GM19455 (cell line): ENCODE measurements at regions not wholly inside any gene's neighbourhood (a gene's known extent, or its start where the extent isn't known, plus 50 kb on each side); places are given as distances from the start of the nearest gene placed in this dataset.
"Not testable (repeated sequence)": the region's sequence is repeated elsewhere in the genome, so short reads cannot be mapped to it uniquely, and the experiment has no call there.

ENCODE experiments used
- ATAC-seq: cut with Tn5 transposase; IDR thresholded peaks from one replicate; pipeline ENCODE4 v1.9.1; 2021; ENCODE audit not compliant: unreplicated experiment

DNA sequence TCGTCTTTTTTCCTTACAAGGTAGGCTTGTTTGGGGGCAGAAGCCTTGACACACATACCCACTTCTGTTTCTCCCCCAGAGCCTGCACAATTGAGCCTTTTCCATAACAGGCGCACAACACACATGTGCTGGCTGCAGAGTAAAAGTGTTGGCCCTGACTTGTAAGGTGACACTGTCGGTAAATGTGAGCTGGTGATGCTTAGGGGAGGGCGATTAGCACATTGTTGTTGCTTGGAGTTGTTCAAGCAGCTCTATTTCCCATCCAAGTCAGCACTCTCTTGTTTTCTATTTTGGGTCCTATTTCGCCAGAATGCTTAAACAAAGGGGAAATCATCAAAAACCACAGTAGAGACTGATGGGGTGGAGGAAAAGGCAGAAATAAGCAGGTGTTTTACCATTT is 51.9 kb upstream of the PTPRJ start:
- ATAC-seq: no peak

DNA sequence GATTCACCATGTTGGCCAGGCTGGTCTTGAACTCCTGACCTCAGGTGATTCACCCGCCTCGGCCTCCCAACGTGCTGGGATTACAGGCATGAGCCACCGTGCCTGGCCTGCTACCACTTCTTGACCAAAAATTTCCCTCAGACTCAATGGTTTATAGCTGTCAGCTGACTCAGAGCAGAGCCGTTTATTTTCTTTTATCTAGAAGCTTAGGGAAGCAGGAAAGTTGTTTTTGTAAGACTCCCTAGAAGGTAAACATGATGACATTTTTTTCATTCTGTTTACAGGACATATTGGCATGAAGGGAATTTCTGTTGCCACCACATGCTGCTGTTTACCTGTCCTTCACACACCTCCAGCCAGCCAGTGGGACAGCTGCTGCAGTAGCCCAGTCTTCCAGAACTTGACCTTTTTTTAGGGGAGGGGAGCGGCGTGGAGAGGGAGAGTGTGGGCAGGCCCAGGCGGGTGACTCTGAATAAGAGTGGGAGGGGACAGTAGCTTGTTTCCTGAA is 56.1 kb upstream of the PTPRJ start:
- ATAC-seq: no peak

DNA sequence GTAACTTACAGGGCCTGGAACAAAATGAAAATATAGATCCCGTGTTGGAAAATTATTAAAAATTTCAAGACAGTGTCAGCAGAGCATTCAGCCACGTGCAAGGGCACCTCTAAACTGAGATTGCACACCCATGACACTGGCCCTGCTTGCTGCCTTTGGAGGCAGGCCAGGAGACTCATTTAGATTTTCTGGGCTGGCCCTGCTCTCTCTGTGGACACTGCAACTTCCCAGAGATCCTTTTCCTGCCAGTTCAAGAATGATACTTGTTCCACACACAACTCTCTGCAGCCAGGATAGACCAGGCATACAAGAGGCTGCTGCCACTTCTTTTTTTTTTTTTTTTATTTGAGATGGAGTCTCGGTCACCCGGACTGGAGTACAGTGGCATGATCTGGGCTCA is 56.7 kb upstream of the PTPRJ start:
- no peak for ATAC-seq

DNA sequence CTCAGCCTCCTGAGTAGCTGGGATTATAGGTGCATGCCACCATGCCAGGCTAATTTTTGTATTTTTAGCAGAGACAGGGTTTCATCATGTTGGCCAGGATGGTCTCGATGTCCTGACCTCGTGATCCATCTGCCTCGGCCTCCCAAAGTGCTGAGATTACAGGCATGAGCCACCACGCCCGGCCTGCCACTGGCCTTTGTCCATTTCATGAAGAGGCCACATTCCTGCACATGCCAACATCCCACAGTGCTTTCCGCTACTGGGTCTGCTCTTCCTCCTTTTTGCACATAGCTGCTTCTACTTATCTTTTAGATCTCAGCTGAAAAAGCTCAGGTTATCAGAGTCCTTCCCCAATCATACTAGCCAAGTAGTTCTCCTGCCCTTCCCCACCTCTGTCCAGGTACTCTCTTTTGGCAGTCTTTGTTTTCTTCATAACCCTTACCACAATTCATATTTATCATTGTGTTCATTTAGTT is 59.2 kb upstream of the PTPRJ start:
- not testable (repeated sequence) for ATAC-seq

DNA sequence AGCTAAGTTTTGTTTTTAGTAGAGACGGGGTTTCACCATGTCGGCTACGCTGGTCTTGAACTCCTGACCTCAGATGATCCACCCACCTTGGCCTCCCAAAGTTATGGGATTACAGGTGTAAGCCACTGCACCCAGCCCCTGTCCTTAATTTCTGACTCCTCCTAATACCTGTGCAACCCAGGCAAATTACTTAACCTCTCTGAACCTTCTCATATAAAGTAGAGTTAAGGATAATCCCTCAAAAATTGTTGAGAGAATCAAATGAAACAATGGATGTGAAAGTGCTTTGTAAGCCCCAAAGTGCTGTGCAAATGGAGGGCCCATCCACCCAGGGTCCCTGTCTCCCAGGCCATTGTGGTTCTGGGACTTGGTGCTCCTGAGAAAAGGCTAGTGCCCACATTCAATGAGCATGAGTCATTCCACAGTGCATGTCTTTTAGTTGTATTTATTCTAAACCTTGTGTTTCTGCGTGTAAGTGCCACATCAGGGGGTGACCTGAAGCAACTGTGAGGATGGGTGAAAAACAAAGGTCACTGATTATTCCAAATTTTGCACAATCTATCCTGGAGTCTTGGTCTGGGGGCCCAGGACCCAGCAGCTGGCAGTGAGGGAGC is 61.4 kb upstream of the PTPRJ start:
- no peak for ATAC-seq

- no peak for ATAC-seq
Measured at GRCh38 chr11:47918370-47918690, 62.0 kb upstream of the PTPRJ start.

DNA sequence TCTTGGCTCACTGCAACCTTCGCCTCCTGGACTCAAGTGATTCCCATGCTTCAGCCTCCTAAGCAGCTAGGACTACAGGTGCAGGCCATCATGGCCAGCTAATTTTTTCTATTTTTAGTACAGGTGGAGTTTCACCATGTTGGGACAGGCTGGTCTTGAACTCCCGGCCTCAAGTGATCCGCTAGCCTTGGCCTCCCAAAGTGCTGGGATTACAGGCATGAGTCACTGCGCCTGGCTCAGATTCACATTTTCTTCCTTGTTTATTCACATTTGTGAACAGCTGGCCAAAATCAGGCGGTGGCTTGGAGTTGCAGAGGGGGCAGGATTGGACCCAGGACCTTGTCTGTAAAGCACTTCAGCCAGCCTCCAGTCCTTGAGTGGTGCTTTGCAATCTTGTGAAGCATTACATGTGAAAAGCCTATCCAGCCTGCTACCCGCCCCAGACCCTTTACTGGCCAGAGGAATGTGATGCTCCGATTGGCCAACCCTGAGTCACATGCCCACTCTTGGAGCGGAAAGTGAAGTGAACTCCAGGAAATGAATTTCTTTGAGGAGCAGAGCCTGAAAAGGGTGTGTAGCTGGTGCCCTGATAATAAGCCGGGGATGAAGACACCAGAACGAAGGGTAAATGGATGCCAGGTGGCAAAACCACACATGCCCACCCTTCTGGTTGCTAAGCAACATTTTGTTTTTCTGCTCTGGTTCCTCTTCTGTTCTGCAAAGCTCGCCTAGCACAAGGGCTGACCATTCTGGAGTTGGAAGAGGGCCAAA is 62.6 kb upstream of the PTPRJ start:
- ATAC-seq: no peak

GRCh38 chr11:47916361-47916841 is 64.0 kb upstream of the PTPRJ start:
- ATAC-seq: no peak

- no peak for ATAC-seq
Measured at GRCh38 chr11:47915783-47916182, 64.6 kb upstream of the PTPRJ start.

DNA sequence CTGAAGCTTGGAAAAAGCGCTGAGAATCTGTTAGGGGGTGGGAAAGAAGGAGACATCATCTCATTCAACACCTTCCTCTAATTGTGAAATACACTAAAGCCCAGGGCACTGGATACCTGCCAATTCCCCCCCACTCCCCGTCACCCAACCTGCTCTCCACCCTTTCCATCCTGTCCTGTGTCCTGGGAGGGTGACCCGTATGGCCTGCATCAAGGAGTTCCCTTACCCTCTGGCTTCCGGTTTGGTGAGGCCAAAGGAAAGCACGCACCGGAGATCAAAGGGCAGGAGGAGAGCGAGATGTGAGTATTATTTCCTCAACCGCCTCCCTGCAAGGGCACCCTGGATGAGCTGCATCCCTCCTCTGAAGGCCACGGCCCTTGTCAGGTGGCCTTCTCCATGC is 65.0 kb upstream of the PTPRJ start:
- no peak for ATAC-seq

- no peak for ATAC-seq
Measured at GRCh38 chr11:47914743-47915142, 65.6 kb upstream of the PTPRJ start.

DNA sequence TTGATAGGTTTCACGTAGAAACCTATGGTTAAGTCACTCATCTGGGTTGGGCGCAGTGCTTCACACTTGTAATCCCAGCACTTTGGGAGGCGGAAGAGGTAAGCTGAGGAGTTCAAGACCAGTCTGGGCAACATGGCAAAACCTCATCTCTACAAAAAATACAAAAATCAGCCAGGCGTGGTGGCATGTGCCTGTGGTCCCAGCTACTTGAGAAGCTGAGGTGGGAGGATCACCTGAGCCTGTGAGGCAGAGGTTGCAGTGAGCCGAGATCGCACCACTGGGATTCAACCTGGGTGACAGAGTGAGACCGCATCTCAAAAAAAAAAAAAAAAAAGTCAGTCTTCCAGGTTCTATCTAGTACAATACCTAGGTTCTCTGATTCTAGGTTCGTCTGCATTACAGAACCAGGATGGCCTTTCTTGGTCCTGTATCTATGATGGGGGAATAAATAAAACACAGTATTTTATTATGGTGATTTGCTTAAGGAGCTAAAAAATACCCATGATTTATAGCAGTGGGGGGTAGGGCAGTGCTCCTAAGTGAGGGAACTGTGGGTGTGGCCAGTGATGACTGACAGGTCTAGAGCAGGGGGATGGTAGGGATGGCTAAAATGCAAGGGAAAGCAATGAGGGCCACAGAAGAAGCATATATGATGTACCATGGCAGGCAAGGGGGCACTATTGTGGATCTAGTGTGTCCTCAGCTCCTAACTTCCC is 65.5 kb upstream of the NUP160 start:
- ATAC-seq: no peak

GRCh38 chr11:47912843-47913437 is 64.8 kb upstream of the NUP160 start:
- ATAC-seq: no peak

DNA sequence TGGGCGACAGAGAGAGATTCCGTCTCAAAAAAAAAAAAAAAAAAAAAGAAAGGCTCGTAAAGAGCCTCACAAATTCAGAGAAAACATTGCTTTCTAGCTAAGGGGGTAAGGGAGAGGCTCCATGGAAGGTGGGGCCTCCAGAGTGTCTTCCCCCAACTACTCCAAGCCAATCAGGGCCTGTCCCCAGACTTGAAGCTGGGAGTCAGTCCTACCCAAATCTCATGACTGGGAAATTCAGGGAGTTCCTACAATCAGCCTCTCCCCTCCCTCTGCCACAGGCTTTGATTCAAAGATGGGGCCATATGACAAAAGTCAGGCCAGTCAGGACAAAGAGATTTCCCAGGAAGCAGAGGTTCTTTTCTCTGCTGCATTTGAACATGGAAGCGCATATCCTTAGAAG is 63.0 kb upstream of the NUP160 start:
- no peak for ATAC-seq

DNA sequence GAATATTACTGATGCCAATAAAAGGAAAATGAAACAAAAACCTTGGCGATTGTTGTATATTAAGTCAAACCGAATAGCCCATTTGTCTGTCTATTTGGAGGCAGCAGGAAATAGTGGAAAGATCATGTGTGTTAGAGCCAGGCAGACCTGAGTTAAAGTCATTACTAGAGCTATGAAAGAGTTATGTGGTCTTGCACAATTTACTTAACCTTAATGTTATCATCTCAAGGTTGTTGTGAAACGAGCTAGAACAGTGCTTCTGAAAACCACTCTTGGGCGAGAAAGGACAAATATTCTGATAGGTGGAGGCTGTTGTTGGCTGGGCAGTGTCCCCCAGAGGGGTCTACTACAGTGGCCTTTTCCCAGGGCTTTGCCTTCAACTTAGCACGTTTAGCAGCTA is 60.0 kb upstream of the NUP160 start:
- no peak for ATAC-seq

- no peak for ATAC-seq
Measured at GRCh38 chr11:47907499-47907898, 59.3 kb upstream of the NUP160 start.

- ATAC-seq: no peak
Measured at GRCh38 chr11:47906066-47906465, 57.9 kb upstream of the NUP160 start.

GRCh38 chr11:47905358-47906059 is 57.4 kb upstream of the NUP160 start:
- no peak for ATAC-seq

- no peak for ATAC-seq
Measured at GRCh38 chr11:47904808-47905207, 56.7 kb upstream of the NUP160 start.

GRCh38 chr11:47904048-47904447 is 55.9 kb upstream of the NUP160 start:
- ATAC-seq: no peak

- ATAC-seq: peak; percentile 93
Measured at GRCh38 chr11:47899801-47900200, 51.7 kb upstream of the NUP160 start.
